Activated T-cell treated with anti-CD3 and anti-CD28 coated beads, Interleukin-2, amount 50 U/mL, for 72 hours (primary cell): ENCODE measurements at regions not wholly inside any gene's neighbourhood (a gene's known extent, or its start where the extent isn't known, plus 50 kb on each side); places are given as distances from the start of the nearest gene placed in this dataset.

Experiments
- ATAC-seq, 2 donors: fragments of 150-1000 bp; cut with Tn5 transposase; replicated peaks in 1 of 2; 2 replicates each; pipeline ENCODE4 v1.10.0; 2021; ENCODE audit warnings: moderate library complexity in 2 of 2, mild to moderate bottlenecking in 1 of 2
- DNase-seq, 2 donors: peaks; one replicate each; pipeline ENCODE4 v3.0.0; 2021 to 2022; ENCODE audit warnings: mixed read lengths in 1 of 2
- H3K27ac Mint-ChIP-seq: one replicate; pipeline ENCODE4 v1.8.0; 2022; ENCODE audit warnings: mild to moderate bottlenecking, moderate library complexity, mixed read lengths
- H3K27me3 Mint-ChIP-seq: one replicate; pipeline ENCODE4 v1.8.0; 2022; ENCODE audit warnings: low read depth, mixed read lengths
- H3K36me3 Mint-ChIP-seq, 2 donors: one replicate each; pipeline ENCODE4 v1.8.0; 2022; ENCODE audit warnings: mixed read lengths in 2 of 2, mild to moderate bottlenecking in 1 of 2; ENCODE audit not compliant: insufficient read depth in 2 of 2
- H3K4me1 Mint-ChIP-seq: one replicate; pipeline ENCODE4 v1.8.0; 2022; ENCODE audit warnings: low read depth, mixed read lengths
- H3K4me3 Mint-ChIP-seq, 2 donors: one replicate each; pipeline ENCODE4 v1.8.0; 2022; ENCODE audit warnings: mild to moderate bottlenecking in 2 of 2, mixed read lengths in 2 of 2, moderate library complexity in 2 of 2
- H3K9me3 Mint-ChIP-seq, 2 donors: one replicate each; pipeline ENCODE4 v1.8.0; 2022; ENCODE audit warnings: mixed read lengths in 2 of 2

DNA sequence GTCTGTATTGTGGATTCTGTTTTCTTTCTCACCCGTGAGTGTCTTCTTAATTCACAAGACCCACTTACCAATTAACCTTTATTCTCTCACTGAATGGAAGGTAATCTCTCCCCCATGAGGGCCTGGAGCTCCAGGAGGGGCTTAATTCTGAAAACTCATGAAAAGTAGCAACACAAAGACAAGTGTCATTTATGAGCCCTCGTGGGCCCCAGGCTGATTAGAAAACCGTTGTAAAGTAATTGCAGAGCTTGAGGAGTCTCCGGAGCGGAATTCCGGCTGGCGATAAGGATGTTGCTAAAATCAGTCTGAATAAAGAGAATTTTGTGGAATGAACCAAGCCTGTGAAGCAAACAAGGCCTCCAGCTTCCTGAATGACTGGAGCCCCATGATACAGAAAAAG is 301.5 kb downstream of the HAPSTR1 start:
- Mint-ChIP-seq H3K36me3 (no peaks in the 10 kb centered on the region), H3K9me3 (peaks cover 3 to 7% of the 10 kb centered on the region in 2 donors), H3K27me3 (no peaks in the 10 kb centered on the region), H3K4me1 (no peaks in the 10 kb centered on the region), H3K27ac (no peak overlapping the region), H3K4me3 (no peak overlapping the region)
- no peak for DNase-seq
- ATAC-seq: no peak

DNA sequence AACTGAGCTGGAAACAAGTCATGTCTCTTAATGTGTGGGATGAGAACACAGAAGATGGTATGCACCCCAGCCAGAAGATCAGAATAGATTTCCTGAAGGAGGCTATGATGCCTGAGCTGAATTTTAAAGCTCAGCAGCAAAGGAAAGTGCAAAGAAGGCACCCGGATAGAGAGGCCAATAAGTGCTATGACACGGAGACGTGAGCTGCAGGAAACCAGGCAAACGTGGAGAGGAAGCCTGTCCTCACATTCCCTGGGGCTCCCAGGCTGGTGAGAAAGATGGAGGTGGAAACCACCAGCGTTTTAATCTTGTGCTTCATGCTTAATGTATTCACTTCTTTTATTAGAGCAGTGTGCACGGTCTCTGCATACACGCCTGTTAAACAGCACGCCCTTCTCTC is 302.1 kb downstream of the HAPSTR1 start:
- Mint-ChIP-seq H3K4me1 (no peaks in the 10 kb centered on the region), H3K36me3 (no peaks in the 10 kb centered on the region), H3K27me3 (no peaks in the 10 kb centered on the region), H3K4me3 (no peak overlapping the region), H3K27ac (no peak overlapping the region), H3K9me3 (peaks cover 2 to 5% of the 10 kb centered on the region in 2 donors)
- no peak for DNase-seq
- ATAC-seq: no peak

GRCh38 chr16:9395958-9396359 is 304.5 kb downstream of the HAPSTR1 start:
- H3K27me3 Mint-ChIP-seq: no peaks in the 10 kb centered on the region
- H3K36me3 Mint-ChIP-seq: no peaks in the 10 kb centered on the region
- peaks cover 0 to 3% of the 10 kb centered on the region in 2 donors for H3K9me3 Mint-ChIP-seq
- H3K4me3 Mint-ChIP-seq: no peak overlapping the region
- ATAC-seq: no peak
- H3K4me1 Mint-ChIP-seq: no peaks in the 10 kb centered on the region
- no peak overlapping the region for H3K27ac Mint-ChIP-seq
- no peak for DNase-seq

DNA sequence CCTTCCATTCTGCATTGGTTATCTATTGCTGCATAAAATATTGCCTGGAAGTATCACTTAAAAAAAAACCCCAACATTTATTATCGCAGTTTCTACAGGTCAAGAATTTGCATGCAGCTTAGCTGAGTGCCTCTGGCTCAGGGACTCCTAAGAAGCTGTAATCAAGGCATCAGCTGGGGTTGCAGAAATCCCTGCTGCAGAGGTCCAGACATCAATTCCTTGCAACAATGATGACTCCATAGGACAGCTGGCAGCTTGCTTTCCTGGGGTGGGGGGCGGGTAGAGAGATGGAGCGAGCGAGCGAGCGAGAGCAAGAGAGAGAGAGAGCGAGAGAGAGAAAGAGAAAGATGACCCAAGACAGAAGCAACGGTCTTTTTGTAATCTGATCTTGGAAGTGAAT is 308.1 kb downstream of the HAPSTR1 start:
- Mint-ChIP-seq H3K27me3 (no peaks in the 10 kb centered on the region), H3K4me3 (no peak overlapping the region), H3K27ac (no peak overlapping the region), H3K4me1 (no peaks in the 10 kb centered on the region), H3K9me3 (peaks cover 0 to 3% of the 10 kb centered on the region in 2 donors), H3K36me3 (no peaks in the 10 kb centered on the region)
- ATAC-seq: no peak
- DNase-seq: no peak

- DNase-seq (no peak), ATAC-seq (no peak)
- H3K4me3 Mint-ChIP-seq: no peak overlapping the region
- H3K4me1 Mint-ChIP-seq: no peaks in the 10 kb centered on the region
- H3K9me3 Mint-ChIP-seq: peaks cover 3 to 5% of the 10 kb centered on the region in 2 donors
- no peaks in the 10 kb centered on the region for H3K27me3 Mint-ChIP-seq
- H3K36me3 Mint-ChIP-seq: no peaks in the 10 kb centered on the region
- no peak overlapping the region for H3K27ac Mint-ChIP-seq
Measured at GRCh38 chr16:9401173-9401572, 309.7 kb downstream of the HAPSTR1 start.

DNA sequence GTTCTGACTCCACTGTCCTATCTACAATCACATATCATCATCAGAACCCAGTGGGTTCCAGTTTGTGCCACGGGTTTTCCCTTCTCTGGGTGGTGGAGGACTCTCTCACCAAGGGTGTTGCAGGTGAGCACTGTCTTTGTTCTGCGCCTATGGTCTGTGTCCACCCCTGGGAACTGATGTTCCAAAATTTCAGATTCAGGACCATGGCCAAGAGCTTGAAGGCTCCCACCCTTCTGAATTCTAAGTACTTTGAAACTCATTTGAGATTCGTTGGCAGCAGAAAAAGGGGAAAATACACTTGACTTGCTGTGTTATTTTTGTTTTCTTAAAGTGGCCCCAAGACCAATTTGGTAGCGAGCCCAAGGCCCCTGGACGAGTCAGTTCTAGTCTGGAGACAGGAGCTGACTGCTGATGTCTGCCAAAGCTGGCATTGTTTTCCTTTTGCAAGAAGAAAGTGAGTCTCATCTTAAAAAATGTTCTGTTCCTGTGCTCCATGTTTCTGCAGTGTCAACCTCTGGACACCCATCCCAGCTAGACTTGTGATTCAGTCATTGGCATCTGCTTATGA is 310.9 kb downstream of the HAPSTR1 start:
- DNase-seq (no peak), ATAC-seq (no peak)
- H3K4me3 Mint-ChIP-seq: no peak overlapping the region
- H3K4me1 Mint-ChIP-seq: no peaks in the 10 kb centered on the region
- H3K9me3 Mint-ChIP-seq: peaks cover 2 to 3% of the 10 kb centered on the region in 2 donors
- H3K27me3 Mint-ChIP-seq: no peaks in the 10 kb centered on the region
- no peaks in the 10 kb centered on the region for H3K36me3 Mint-ChIP-seq
- H3K27ac Mint-ChIP-seq: no peak overlapping the region

DNA sequence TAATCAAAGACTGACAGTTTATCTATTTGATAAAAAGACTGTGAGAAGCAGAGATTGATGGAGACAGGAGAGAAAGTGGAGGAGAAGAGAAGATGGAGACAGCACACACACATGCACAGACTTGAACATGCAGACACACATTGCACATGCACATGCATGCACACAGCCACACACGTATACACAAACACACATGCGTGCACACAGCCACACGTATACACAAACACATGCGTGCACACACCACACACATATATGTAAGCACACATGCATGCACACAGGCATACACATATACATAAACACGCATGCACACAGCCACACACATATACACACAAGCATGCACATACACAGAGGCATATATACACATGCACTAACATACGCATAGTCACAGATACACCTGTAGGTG is 313.4 kb downstream of the HAPSTR1 start:
- H3K4me1 Mint-ChIP-seq: no peaks in the 10 kb centered on the region
- no peaks in the 10 kb centered on the region for H3K36me3 Mint-ChIP-seq
- no peaks in the 10 kb centered on the region for H3K27me3 Mint-ChIP-seq
- no peak overlapping the region for H3K27ac Mint-ChIP-seq
- H3K4me3 Mint-ChIP-seq: no peak overlapping the region
- no peak for ATAC-seq
- peaks cover 2 to 3% of the 10 kb centered on the region in 2 donors for H3K9me3 Mint-ChIP-seq
- no peak for DNase-seq

- no peaks in the 10 kb centered on the region for H3K4me1 Mint-ChIP-seq
- no peak overlapping the region for H3K4me3 Mint-ChIP-seq
- no peaks in the 10 kb centered on the region for H3K27me3 Mint-ChIP-seq
- no peak overlapping the region for H3K27ac Mint-ChIP-seq
- H3K36me3 Mint-ChIP-seq: no peaks in the 10 kb centered on the region
- no peak for ATAC-seq
- H3K9me3 Mint-ChIP-seq: peaks cover 2 to 3% of the 10 kb centered on the region in 2 donors
- no peak for DNase-seq
Measured at GRCh38 chr16:9406038-9406712, 314.7 kb downstream of the HAPSTR1 start.

GRCh38 chr16:9407206-9407758 is 315.8 kb downstream of the HAPSTR1 start:
- no peak for ATAC-seq
- Mint-ChIP-seq H3K27ac (no peak overlapping the region), H3K4me1 (no peaks in the 10 kb centered on the region), H3K27me3 (no peaks in the 10 kb centered on the region), H3K9me3 (peaks cover 2 to 3% of the 10 kb centered on the region in 2 donors), H3K4me3 (no peak overlapping the region), H3K36me3 (no peaks in the 10 kb centered on the region)
- DNase-seq: no peak

DNA sequence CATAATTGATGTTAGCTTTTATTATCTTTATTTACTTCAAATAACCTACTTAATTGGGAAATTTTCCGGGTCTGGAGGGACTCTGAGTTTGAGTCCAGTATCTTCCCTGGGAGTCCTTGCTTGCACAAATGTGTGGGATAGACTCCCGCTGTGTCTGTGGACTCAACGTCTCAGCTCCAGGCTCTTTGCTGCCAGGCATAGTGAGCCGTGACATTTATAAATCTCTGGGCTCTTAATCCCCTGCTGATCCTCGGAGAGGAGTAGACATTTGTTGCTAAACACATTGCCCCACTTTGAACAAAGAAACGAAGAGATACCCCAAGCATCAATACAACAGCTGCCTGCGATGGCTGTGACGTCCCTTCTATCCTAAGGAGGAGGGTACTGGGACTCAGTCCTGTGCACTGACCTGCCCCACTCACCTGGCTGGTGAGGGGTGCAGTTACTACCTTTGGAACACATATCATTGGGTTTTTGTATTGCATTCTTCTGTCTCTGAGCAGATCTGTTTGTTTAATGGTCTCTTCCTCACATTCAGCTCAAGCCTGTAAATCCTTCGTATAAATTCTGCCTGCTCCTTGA is 316.9 kb downstream of the HAPSTR1 start:
- DNase-seq: no peak
- peaks cover 2 to 3% of the 10 kb centered on the region in 2 donors for H3K9me3 Mint-ChIP-seq
- H3K4me3 Mint-ChIP-seq: no peak overlapping the region
- H3K27me3 Mint-ChIP-seq: no peaks in the 10 kb centered on the region
- no peak overlapping the region for H3K27ac Mint-ChIP-seq
- no peaks in the 10 kb centered on the region for H3K36me3 Mint-ChIP-seq
- H3K4me1 Mint-ChIP-seq: no peaks in the 10 kb centered on the region
- ATAC-seq: no peak

DNA sequence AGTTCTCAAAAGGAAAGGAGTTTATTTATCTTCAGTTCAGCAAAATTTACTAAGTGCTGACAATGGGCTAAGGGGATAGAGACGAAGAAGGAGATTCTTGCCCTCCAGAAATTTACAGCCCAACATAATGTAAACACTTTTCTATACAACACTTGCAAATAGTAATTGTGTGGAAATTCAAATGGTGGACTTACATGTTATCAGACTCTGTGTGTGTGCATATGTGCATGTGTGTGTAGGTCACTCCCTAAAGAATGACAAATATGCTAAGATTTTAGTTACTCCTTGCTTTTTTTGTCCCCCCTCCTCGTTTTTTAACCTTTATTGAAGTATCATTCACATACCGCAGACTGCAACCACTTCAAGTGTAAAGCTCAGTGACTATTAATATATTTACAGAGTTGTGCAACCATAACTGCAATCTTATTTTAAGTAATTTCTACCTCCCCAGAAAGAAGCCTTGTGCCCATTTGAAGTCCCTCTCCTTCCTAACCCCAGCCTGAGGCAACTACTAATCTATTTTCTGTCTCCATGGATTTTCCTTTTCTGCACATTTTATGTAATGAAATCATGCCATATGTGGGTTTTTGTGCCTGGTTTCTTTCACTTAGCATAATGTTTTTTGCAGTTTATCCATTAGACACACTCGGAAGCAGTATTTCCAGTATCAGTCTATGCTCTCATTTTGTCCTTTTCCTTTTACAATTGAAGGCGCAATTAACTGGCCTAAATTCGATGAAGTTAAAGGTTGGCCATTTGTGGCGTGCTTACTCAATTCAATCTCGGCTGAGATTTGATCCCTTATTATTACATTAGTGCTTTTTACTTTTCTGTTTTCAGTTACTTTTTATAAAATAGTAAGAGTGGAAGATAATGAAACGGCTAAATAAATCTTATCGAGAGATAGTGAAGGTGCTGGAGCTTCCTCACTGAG is 318.4 kb downstream of the HAPSTR1 start:
- H3K27ac Mint-ChIP-seq: no peak overlapping the region
- H3K27me3 Mint-ChIP-seq: no peaks in the 10 kb centered on the region
- H3K4me3 Mint-ChIP-seq: no peak overlapping the region
- no peaks in the 10 kb centered on the region for H3K36me3 Mint-ChIP-seq
- DNase-seq (no peak), ATAC-seq (no peak)
- no peaks in the 10 kb centered on the region for H3K4me1 Mint-ChIP-seq
- H3K9me3 Mint-ChIP-seq: peaks cover 2 to 3% of the 10 kb centered on the region in 2 donors

DNA sequence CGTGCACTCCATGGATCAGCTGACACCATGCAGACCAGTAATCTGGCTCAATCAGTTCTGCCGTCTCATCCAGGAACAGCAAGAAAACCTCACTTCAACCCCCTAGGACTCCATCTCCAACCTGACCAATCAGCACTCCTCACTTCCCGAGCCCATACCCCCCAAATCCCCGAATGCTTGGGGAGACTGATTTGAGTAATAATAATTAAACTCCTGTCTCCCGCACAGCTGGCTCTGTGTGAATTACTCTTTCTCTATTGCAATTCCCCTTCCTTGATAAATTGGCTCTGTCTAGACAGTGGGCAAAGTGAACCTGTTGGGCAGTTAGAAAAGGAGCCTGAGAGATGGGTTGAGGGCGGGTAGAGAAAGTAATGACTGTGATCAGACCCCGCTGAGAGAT is 320.0 kb downstream of the HAPSTR1 start:
- no peak overlapping the region for H3K27ac Mint-ChIP-seq
- no peak for ATAC-seq

More for the DNA sequence above, 320.0 kb downstream of the HAPSTR1 start:
- no peak for DNase-seq
- Mint-ChIP-seq H3K4me3 (no peak overlapping the region), H3K36me3 (no peaks in the 10 kb centered on the region), H3K9me3 (peaks cover 3% of the 10 kb centered on the region in 2 donors), H3K27me3 (no peaks in the 10 kb centered on the region), H3K4me1 (no peaks in the 10 kb centered on the region)
